HUES48 (cell line): ENCODE measurements at regions not wholly inside any gene's neighbourhood (a gene's known extent, or its start where the extent isn't known, plus 50 kb on each side); places are given as distances from the start of the nearest gene placed in this dataset.

Experiments used
- H3K27ac ChIP-seq: one replicate; pipeline ENCODE4 v1.7.0; 2013; ENCODE audit warnings: low read depth, low read length, inconsistent platforms
- H3K27me3 ChIP-seq: 2 replicates; pipeline ENCODE4 v1.6.1; 2013; ENCODE audit warnings: mild to moderate bottlenecking, low read length; ENCODE audit not compliant: control insufficient read depth, insufficient read depth
- H3K36me3 ChIP-seq: 2 replicates; pipeline ENCODE4 v1.6.1; 2013; ENCODE audit warnings: low read length; ENCODE audit not compliant: control insufficient read depth, insufficient read depth
- H3K4me1 ChIP-seq: 2 replicates; pipeline ENCODE4 v1.6.1; 2013; ENCODE audit warnings: mild to moderate bottlenecking, low read length; ENCODE audit not compliant: control insufficient read depth, insufficient read depth
- H3K4me3 ChIP-seq: 2 replicates; pipeline ENCODE4 v1.5.1; 2013; ENCODE audit warnings: mild to moderate bottlenecking, low read depth, low read length
- H3K9ac ChIP-seq: 2 replicates; pipeline ENCODE4 v1.6.1; 2013; ENCODE audit warnings: mild to moderate bottlenecking, low read depth, low read length, moderate library complexity
- H3K9me3 ChIP-seq: 2 replicates; pipeline ENCODE4 v1.6.1; 2013; ENCODE audit warnings: low read length; ENCODE audit not compliant: control insufficient read depth, insufficient read depth

- Histone ChIP-seq H3K27me3 (no peaks in the 10 kb centered on the region), H3K27ac (peak overlapping the region; percentile 63), H3K36me3 (no peaks in the 10 kb centered on the region), H3K9ac (no peak overlapping the region), H3K4me1 (peaks cover 41% of the 10 kb centered on the region), H3K4me3 (no peak overlapping the region), H3K9me3 (no peaks in the 10 kb centered on the region)
Measured at GRCh38 chr3:181941250-181941649, 229.5 kb downstream of the SOX2 start.

GRCh38 chr3:181943285-181943684 lies 231.6 kb downstream of the SOX2 start:
- no peaks in the 10 kb centered on the region for H3K27me3 ChIP-seq
- peak overlapping the region; percentile 9 for H3K27ac ChIP-seq
- H3K4me1 ChIP-seq: peaks cover 41% of the 10 kb centered on the region
- H3K9me3 ChIP-seq: no peaks in the 10 kb centered on the region
- H3K36me3 ChIP-seq: no peaks in the 10 kb centered on the region
- H3K4me3 ChIP-seq: no peak overlapping the region
- no peak overlapping the region for H3K9ac ChIP-seq

GRCh38 chr3:181947606-181948005 lies 235.9 kb downstream of the SOX2 start:
- peaks cover 20% of the 10 kb centered on the region for H3K4me1 ChIP-seq
- H3K27ac ChIP-seq: no peak overlapping the region
- no peak overlapping the region for H3K4me3 ChIP-seq
- H3K9ac ChIP-seq: no peak overlapping the region
- no peaks in the 10 kb centered on the region for H3K9me3 ChIP-seq
- no peaks in the 10 kb centered on the region for H3K27me3 ChIP-seq
- no peaks in the 10 kb centered on the region for H3K36me3 ChIP-seq

- Histone ChIP-seq H3K36me3 (no peaks in the 10 kb centered on the region), H3K4me3 (no peak overlapping the region), H3K9me3 (no peaks in the 10 kb centered on the region), H3K4me1 (peaks cover 13% of the 10 kb centered on the region), H3K27me3 (no peaks in the 10 kb centered on the region), H3K9ac (no peak overlapping the region), H3K27ac (no peak overlapping the region)
Measured at GRCh38 chr3:181948286-181948685, 236.6 kb downstream of the SOX2 start.

GRCh38 chr3:181952221-181952620 lies 240.5 kb downstream of the SOX2 start:
- Histone ChIP-seq H3K27ac (no peak overlapping the region), H3K9me3 (no peaks in the 10 kb centered on the region), H3K36me3 (no peaks in the 10 kb centered on the region), H3K27me3 (no peaks in the 10 kb centered on the region), H3K4me3 (no peak overlapping the region), H3K4me1 (peaks cover 5% of the 10 kb centered on the region), H3K9ac (no peak overlapping the region)

GRCh38 chr3:181952929-181953328 lies 241.2 kb downstream of the SOX2 start:
- H3K9ac ChIP-seq: no peak overlapping the region
- H3K36me3 ChIP-seq: no peaks in the 10 kb centered on the region
- no peak overlapping the region for H3K27ac ChIP-seq
- no peaks in the 10 kb centered on the region for H3K27me3 ChIP-seq
- H3K4me1 ChIP-seq: peaks cover 5% of the 10 kb centered on the region
- no peaks in the 10 kb centered on the region for H3K9me3 ChIP-seq
- H3K4me3 ChIP-seq: no peak overlapping the region

GRCh38 chr3:181955566-181955965 lies 243.8 kb downstream of the SOX2 start:
- Histone ChIP-seq H3K9ac (no peak overlapping the region), H3K4me1 (no peaks in the 10 kb centered on the region), H3K36me3 (no peaks in the 10 kb centered on the region), H3K9me3 (no peaks in the 10 kb centered on the region), H3K4me3 (no peak overlapping the region), H3K27me3 (no peaks in the 10 kb centered on the region), H3K27ac (no peak overlapping the region)

GRCh38 chr3:181956122-181956521 lies 244.4 kb downstream of the SOX2 start:
- no peaks in the 10 kb centered on the region for H3K27me3 ChIP-seq
- no peak overlapping the region for H3K4me3 ChIP-seq
- no peaks in the 10 kb centered on the region for H3K9me3 ChIP-seq
- no peaks in the 10 kb centered on the region for H3K4me1 ChIP-seq
- no peaks in the 10 kb centered on the region for H3K36me3 ChIP-seq
- no peak overlapping the region for H3K9ac ChIP-seq
- no peak overlapping the region for H3K27ac ChIP-seq

- no peak overlapping the region for H3K9ac ChIP-seq
- H3K36me3 ChIP-seq: no peaks in the 10 kb centered on the region
- no peak overlapping the region for H3K4me3 ChIP-seq
- H3K9me3 ChIP-seq: no peaks in the 10 kb centered on the region
- H3K27ac ChIP-seq: no peak overlapping the region
- H3K27me3 ChIP-seq: no peaks in the 10 kb centered on the region
- H3K4me1 ChIP-seq: peaks cover 5% of the 10 kb centered on the region
Measured at GRCh38 chr3:181966393-181966792, 254.7 kb downstream of the SOX2 start.

GRCh38 chr3:181969925-181970324 lies 258.2 kb downstream of the SOX2 start:
- Histone ChIP-seq H3K4me3 (no peak overlapping the region), H3K9ac (no peak overlapping the region), H3K27me3 (no peaks in the 10 kb centered on the region), H3K4me1 (peaks cover 5% of the 10 kb centered on the region), H3K9me3 (no peaks in the 10 kb centered on the region), H3K27ac (no peak overlapping the region), H3K36me3 (no peaks in the 10 kb centered on the region)

- Histone ChIP-seq H3K36me3 (no peaks in the 10 kb centered on the region), H3K27me3 (no peaks in the 10 kb centered on the region), H3K9me3 (no peaks in the 10 kb centered on the region), H3K27ac (no peak overlapping the region), H3K4me3 (no peak overlapping the region), H3K4me1 (no peaks in the 10 kb centered on the region; the same call in 1 of the 2 replicates), H3K9ac (no peak overlapping the region)
Measured at GRCh38 chr3:181971424-181971823, 259.7 kb downstream of the SOX2 start.

GRCh38 chr3:181974198-181974597 lies 262.5 kb downstream of the SOX2 start:
- no peak overlapping the region for H3K9ac ChIP-seq
- no peak overlapping the region for H3K27ac ChIP-seq
- H3K27me3 ChIP-seq: no peaks in the 10 kb centered on the region
- no peaks in the 10 kb centered on the region for H3K36me3 ChIP-seq
- no peaks in the 10 kb centered on the region for H3K4me1 ChIP-seq
- H3K4me3 ChIP-seq: no peak overlapping the region
- H3K9me3 ChIP-seq: no peaks in the 10 kb centered on the region
